Activated gamma-delta T cell (primary cell): ENCODE measurements at regions not wholly inside any gene's neighbourhood (a gene's known extent, or its start where the extent isn't known, plus 50 kb on each side); places are given as distances from the start of the nearest gene placed in this dataset.
"Not testable (repeated sequence)": the region's sequence is repeated elsewhere in the genome, so short reads cannot be mapped to it uniquely, and the experiment has no call there.

Source experiments
- DNase-seq: peaks from one replicate; lab custom pipeline; 2025; lab: John Stamatoyannopoulos, UW

GRCh38 chr9:96064826-96065481, 189.5 kb downstream of the ERCC6L2 start:
- no peak for DNase-seq

DNA sequence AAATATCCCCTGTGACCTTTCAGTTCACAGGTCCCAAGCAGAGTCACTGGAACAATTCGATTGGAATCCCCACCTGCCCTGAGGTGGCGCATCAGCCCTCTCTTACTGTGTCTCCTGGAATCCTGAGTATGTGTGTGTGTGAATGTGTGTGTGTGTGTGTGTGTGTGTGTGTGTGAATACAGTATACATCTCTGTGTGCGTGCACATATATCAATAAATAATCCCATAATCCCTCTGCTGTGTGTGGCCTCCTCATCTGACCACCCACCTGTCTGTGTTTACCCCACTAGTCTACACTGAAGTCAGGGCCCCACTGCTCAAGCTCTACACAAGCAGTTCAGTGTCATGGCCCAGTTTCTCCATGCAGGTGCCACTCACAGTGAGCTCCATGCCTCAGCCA, 187.4 kb downstream of the ERCC6L2 start:
- DNase-seq: no peak

- DNase-seq: no peak
Observed at GRCh38 chr9:96062031-96062430, 186.5 kb downstream of the ERCC6L2 start.

- no peak for DNase-seq
Observed at GRCh38 chr9:96061293-96061987, 185.9 kb downstream of the ERCC6L2 start.

- no peak for DNase-seq
Observed at GRCh38 chr9:96058218-96058617, 182.7 kb downstream of the ERCC6L2 start.

GRCh38 chr9:96057155-96057554, 181.7 kb downstream of the ERCC6L2 start:
- DNase-seq: no peak

GRCh38 chr9:96056226-96056625, 180.7 kb downstream of the ERCC6L2 start:
- DNase-seq: no peak

- DNase-seq: not testable (repeated sequence)
Observed at GRCh38 chr9:96054248-96054647, 178.8 kb downstream of the ERCC6L2 start.

DNA sequence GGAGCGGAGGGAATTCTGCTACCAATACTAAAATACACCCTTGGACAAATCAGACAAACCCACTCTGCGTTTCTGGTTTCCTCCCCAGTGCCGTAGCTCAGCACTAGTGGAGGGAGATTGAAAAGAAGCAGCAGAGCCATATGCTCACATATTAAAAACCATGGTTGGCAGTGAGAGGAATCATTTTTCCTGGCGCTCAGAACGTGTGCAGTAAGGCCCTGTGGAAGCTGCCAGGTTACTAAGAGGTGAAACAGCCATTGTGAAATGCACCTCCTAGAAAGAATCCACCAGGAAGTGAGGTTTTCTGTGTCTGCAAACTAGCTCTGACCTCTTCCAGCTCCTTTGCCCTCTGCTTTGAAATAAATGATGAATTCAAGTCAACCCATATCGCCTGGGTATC, 177.2 kb downstream of the ERCC6L2 start:
- DNase-seq: no peak

GRCh38 chr9:96051423-96051822, 175.9 kb downstream of the ERCC6L2 start:
- DNase-seq: no peak

DNA sequence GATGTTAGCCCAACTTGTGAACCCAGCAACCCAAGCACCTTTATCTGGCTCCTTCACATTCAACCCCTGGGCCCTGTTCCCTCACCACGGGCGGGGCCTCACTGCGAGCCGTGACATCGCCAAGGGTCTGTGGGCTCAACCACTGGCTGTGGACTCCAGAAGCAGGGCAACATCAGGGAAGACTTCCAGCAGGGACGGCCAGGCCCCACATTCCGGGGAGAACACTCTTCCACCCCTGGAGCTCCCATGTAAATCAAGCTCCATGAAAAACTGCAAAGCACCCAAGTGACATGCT, 175.3 kb downstream of the ERCC6L2 start:
- no peak for DNase-seq

DNA sequence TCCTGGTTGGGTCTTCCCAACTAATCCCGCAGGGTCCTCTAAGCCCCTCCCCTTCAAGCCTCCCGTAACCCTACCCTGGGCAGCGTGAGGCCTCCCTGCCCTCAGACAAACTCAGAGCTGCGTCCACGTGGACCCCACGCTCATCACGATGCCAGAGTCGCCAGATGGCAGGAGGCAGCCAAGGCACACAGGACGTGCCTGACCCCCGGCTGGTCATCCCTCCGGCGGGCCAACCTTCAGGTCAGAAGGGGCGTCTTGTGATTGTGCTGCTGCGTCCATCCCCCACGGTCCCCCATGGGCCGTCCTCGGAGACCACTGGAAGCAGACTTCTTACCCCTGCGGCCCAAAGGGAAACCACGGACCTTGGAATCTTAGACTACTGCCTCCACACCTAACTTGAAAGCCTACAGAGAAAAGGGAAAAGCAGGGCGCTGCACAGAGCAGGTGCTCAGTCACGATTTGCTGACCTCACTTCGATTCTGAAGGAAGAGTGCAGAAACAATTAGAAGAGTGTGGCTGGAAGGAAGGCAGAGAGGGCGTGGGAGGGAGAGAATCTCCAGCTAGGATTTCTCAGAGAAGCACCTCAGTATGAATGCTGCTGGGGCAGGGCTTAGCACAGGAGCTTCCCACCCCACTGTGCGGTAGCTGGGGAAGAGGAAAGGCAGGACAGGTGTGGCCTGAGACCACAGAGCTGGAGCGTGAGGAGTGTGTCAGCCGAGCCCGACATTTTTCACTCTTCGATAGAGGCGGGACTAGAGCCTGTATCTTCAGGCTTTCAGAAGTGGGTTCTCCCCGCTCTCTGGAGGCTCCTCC, 174.8 kb downstream of the ERCC6L2 start:
- no peak for DNase-seq

GRCh38 chr9:96048956-96049831, 173.7 kb downstream of the ERCC6L2 start:
- DNase-seq: no peak

DNA sequence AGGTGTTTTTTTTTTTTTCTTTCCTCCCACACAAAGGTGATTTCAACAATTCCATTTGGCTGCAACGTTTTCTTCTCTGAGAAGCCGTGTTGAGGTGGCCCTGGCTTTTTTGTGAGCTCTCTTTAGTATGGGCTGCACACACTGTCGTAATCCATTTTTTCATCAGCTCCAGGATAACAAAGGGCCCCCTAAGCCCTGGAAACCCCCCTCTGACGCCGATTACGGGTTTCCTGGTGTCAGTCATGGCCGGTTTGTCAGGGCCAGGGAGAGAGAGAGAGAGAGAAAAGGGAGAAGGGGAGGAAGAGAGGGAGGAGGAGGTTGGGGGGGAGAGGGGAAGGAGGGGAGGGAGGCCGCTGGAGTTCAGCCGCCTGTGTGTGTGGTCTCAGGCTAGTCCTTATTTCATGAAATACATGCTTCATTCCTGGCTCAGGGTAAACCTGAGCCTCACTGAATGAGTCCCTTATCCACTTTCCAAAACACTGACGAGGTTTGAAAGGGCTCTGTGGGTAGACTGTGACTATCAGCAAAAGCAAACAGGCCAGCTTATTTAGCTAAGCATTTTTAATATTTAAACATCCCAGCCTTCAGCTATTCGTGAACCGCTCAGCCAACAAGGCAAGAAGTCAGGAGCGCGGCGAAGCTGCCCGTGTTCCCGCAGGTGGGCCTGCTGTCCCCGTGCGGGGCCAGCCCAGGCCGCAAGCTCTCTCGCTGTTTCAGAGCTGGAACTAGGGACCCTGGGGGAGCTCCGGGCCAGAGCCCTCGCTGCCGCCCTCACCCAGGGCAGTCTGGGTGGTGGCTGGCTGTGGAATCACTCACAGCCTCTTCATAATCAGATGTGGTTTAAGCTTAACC, 172.8 kb downstream of the ERCC6L2 start:
- DNase-seq: no peak

DNA sequence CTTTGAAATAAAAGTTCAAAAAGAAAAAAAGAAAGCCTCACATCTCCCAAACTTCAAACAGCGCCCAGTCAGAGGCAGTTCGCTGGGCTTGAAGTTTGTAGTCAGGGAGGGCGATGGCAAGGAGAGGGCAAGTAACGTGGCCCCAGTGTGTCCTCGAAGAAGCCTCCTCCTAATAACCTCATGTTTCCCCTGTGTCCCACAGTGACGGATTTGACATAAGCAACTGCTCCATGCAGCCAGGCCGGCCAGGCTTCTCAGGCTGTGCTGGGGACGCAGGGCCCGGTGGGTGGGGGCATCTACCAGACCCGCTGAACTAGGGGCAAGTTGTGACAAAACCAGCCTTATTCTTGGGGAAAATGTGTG, 172.2 kb downstream of the ERCC6L2 start:
- no peak for DNase-seq

DNA sequence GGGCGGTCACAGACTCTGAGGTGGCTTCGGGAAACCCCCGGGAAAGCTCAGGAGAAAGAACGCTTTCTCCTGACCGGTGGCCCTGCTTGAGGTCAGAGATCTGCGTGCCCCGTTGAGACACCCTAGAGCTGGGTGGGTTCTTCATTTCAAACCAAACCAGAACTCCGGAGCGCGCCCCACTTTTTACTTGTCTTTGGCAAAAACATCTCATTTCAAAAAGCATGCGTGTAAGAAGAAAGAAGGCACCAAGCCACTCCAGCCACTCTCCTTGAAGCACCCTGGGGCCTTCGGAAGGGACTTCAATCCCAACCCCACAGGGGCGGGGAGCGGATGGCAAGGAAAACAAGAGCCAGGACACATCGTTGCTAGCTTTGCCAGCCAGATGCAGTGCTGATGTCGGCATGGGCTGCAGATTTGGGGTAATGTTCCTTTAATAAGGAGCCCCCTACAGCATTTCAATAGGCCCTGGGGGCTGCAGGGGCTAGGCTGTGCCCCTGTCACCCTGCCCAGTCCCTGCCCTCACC, 171.7 kb downstream of the ERCC6L2 start:
- no peak for DNase-seq

GRCh38 chr9:96045811-96046210, 170.3 kb downstream of the ERCC6L2 start:
- DNase-seq: no peak

DNA sequence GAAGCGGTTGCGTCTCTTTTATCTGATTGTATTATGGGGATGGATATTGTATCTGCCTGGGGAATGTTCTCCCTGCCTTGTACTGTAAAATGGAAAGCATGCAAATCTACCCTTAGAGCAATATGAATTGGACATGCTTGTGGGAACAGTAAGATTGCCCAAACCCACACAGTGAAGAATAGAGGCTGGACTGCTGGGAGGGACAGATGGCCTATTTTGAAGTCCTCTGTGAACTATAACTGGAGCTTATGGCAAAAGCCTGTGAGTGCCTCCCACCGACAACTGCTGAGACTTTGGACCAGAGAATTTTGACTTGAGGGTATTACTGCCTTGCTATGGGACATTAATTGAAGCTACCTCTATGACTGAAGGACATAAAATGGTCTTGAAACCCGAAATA, 168.9 kb downstream of the ERCC6L2 start:
- no peak for DNase-seq

- DNase-seq: no peak
Observed at GRCh38 chr9:96040591-96041461, 165.3 kb downstream of the ERCC6L2 start.

DNA sequence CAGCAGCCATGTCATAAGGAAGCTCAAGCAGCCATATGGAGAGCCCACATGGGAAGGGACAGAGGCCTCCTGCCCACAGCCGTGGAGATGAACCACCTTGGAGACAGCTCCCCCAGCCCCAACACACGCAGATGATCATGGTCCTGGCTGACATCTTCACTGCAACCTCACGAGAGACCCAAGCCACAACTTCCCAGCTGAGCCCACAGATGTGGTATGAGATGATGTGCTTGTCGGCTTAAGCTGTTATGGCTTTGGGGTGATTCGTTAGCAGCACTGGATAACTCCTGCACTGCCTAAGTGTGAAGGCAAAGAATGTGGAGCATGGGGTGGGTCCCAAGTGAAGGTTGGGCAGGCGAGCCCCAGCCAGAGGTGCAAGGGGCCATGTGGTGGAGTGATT, 163.4 kb downstream of the ERCC6L2 start:
- no peak for DNase-seq
